SK-N-SH (cell line): ENCODE measurements at regions not wholly inside any gene's neighbourhood (a gene's known extent, or its start where the extent isn't known, plus 50 kb on each side); places are given as distances from the start of the nearest gene placed in this dataset.

ENCODE experiments used
- EP300 ChIP-seq, 2 experiments: IDR thresholded peaks; 2 replicates each; pipeline versions ENCODE4 v1.4.0 to v1.6.1; 2012; ENCODE audit warnings: borderline replicate concordance in 1 of 2, low read depth in 1 of 2, low read length in 1 of 2
- EZH2phosphoT487 ChIP-seq: fragments of 200-600 bp; sonication (generic); IDR thresholded peaks from 2 replicates; pipeline ENCODE4 v1.6.1; 2017; ENCODE audit warnings: low read depth, mixed run types, mild to moderate bottlenecking, antibody characterized with exemption, moderate library complexity, borderline replicate concordance
- FOXM1 ChIP-seq: IDR thresholded peaks from 2 replicates; pipeline ENCODE4 v1.4.0; 2012; ENCODE audit warnings: low read depth, mild to moderate bottlenecking
- GABPA ChIP-seq: IDR thresholded peaks from 2 replicates; pipeline ENCODE4 v1.4.0; 2012; ENCODE audit warnings: low read depth, mild to moderate bottlenecking
- JUND ChIP-seq: IDR thresholded peaks from 2 replicates; pipeline ENCODE4 v1.4.0; 2012
- MEF2A ChIP-seq: IDR thresholded peaks from 2 replicates; pipeline ENCODE4 v1.4.0; 2012; ENCODE audit warnings: low read depth, borderline replicate concordance
- MXI1 ChIP-seq: IDR thresholded peaks from 2 replicates; pipeline ENCODE4 v1.6.1; 2012; ENCODE audit warnings: mild to moderate bottlenecking, low read depth, low read length, improper control_type of control experiment
- RAD21 ChIP-seq: IDR thresholded peaks from 2 replicates; pipeline ENCODE4 v1.6.1; 2012; ENCODE audit warnings: mild to moderate bottlenecking, low read length
- RFX5 ChIP-seq: IDR thresholded peaks from 2 replicates; pipeline ENCODE4 v1.6.1; 2012; ENCODE audit warnings: mild to moderate bottlenecking, improper control_type of control experiment, low read length
- TAF1 ChIP-seq: IDR thresholded peaks from 2 replicates; pipeline ENCODE4 v1.6.1; 2012; ENCODE audit warnings: low read depth, mild to moderate bottlenecking, low read length, moderate library complexity, borderline replicate concordance
- YY1 ChIP-seq: IDR thresholded peaks from 2 replicates; pipeline ENCODE4 v1.4.0; 2012; ENCODE audit warnings: low read depth, mild to moderate bottlenecking
- TF ChIP-seq, protein P1 (sequence below): fragments of 200-600 bp; sonication (generic); IDR thresholded peaks from 2 replicates; pipeline ENCODE4 v1.6.1; 2017; ENCODE audit warnings: antibody characterized with exemption, mild to moderate bottlenecking, moderate library complexity
- TF ChIP-seq, protein P2 (sequence below): IDR thresholded peaks from 2 replicates; pipeline ENCODE4 v1.4.0; 2012; ENCODE audit warnings: low read depth
- TF ChIP-seq, protein P3 (sequence below): IDR thresholded peaks from 2 replicates; pipeline ENCODE4 v1.4.0; 2012; ENCODE audit warnings: low read depth, borderline replicate concordance

DNA sequence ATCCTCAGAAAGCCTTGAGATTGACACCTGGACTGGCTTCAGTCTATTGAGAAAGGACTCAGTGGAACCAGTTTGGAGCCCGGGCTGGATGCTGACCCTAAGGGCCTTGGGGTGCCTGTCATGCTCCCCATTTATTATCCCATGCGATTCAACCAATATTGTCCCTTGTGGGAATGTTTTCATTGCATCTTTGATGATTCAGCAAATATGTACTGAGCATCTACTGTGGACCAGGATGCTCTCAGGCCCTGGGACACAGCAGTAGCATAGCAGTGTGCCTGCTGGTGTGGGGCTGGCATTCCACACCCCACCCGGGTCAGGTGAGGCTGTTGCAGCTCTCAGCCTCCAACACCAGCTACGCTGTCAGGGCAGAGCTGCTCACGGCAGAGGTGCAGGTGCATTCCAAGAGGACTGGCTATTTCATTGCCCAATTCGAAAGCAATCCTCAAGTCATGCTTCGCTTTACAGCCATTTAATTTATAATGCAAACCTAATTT is 586.0 kb downstream of the TCERG1L start:
- TF ChIP-seq MXI1: no peak
- TF ChIP-seq, protein P1, sequence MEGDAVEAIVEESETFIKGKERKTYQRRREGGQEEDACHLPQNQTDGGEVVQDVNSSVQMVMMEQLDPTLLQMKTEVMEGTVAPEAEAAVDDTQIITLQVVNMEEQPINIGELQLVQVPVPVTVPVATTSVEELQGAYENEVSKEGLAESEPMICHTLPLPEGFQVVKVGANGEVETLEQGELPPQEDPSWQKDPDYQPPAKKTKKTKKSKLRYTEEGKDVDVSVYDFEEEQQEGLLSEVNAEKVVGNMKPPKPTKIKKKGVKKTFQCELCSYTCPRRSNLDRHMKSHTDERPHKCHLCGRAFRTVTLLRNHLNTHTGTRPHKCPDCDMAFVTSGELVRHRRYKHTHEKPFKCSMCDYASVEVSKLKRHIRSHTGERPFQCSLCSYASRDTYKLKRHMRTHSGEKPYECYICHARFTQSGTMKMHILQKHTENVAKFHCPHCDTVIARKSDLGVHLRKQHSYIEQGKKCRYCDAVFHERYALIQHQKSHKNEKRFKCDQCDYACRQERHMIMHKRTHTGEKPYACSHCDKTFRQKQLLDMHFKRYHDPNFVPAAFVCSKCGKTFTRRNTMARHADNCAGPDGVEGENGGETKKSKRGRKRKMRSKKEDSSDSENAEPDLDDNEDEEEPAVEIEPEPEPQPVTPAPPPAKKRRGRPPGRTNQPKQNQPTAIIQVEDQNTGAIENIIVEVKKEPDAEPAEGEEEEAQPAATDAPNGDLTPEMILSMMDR: no peak
- no peak for TF ChIP-seq EP300 (IDR thresholded peaks at IDR 0.05; ENCODE audit: borderline replicate concordance in 1 of 2, low read depth in 1 of 2, low read length in 1 of 2)
- no peak for TF ChIP-seq EZH2phosphoT487
- TF ChIP-seq, protein P2, sequence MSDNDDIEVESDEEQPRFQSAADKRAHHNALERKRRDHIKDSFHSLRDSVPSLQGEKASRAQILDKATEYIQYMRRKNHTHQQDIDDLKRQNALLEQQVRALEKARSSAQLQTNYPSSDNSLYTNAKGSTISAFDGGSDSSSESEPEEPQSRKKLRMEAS: no peak
- TF ChIP-seq TAF1: no peak
- TF ChIP-seq, protein P3, sequence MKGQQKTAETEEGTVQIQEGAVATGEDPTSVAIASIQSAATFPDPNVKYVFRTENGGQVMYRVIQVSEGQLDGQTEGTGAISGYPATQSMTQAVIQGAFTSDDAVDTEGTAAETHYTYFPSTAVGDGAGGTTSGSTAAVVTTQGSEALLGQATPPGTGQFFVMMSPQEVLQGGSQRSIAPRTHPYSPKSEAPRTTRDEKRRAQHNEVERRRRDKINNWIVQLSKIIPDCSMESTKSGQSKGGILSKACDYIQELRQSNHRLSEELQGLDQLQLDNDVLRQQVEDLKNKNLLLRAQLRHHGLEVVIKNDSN: no peak
- no peak for TF ChIP-seq RFX5
- TF ChIP-seq GABPA: no peak
- no peak for TF ChIP-seq JUND
- no peak for TF ChIP-seq FOXM1
- TF ChIP-seq YY1: no peak
- no peak for TF ChIP-seq MEF2A
- no peak for TF ChIP-seq RAD21
